ENCODE measurements at regions not wholly inside any gene's neighbourhood (a gene's known extent, or its start where the extent isn't known, plus 50 kb on each side); places are given as distances from the start of the nearest gene placed in this dataset.
"Not testable (repeated sequence)": the region's sequence is repeated elsewhere in the genome, so short reads cannot be mapped to it uniquely, and the experiment has no call there.

DNA sequence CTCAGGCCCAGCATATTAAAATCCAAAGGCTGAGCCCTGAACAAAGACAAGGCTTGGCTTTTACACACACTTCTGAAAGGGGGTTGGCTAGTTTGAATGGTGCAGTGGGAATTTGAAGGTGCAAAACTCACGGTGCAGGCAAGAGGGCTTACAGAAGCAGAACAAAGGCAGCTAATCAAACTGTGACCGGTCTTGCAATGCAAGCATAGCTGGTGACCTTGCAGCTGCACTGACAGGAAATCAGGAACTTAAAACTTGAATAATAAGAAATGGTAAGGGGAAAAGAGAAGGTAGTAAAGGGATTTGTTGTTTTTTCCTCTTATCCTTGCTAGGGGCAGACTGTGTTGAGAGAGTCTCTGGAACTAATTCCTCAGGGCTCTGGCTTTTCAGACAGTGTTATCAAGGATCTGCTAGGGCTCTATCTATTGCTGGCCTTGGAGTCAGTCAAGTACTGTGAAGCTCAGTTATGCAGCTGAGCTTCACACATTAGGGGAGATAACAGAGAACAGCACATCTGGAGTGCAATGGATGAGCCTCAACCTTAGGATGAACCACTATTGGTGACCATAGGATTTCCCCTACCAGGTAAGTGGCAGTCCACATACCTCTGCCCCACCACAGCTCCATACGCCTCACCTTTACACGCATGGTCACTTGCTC is 97.6 kb downstream of the PPIAL4G start:
- no peak for DNase-seq

GRCh38 chr1:148383966-148384365 is 99.1 kb downstream of the PPIAL4G start:
- no peak for DNase-seq

- DNase-seq, result no peak
These were observed 103.4 kb downstream of the PPIAL4G start for GRCh38 chr1:148379697-148380096.

- DNase-seq, result no peak
These were observed 104.0 kb downstream of the PPIAL4G start for GRCh38 chr1:148379170-148379500.

DNA sequence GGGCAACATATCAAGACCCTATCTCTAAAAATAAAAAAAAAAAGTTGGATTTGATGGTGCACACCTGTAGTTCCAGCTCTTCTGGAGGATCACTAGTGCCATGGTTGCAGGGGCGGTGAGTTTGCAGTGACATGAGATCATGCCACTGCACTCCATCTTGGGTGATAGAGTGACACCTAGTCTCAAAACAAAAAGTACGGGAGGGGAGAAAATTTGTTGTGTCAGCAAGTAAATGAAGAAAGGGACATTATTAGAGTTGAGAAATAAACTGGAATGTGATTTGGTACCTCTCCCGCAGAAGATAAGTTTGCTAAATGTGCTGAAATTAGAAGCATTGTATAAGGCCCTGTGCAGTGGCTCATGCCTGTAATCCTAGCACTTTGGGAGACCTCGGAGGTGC is 105.1 kb downstream of the PPIAL4G start:
- not testable (repeated sequence) for DNase-seq

- not testable (repeated sequence) for DNase-seq
These were observed 106.1 kb downstream of the PPIAL4G start for GRCh38 chr1:148377045-148377444.

DNA sequence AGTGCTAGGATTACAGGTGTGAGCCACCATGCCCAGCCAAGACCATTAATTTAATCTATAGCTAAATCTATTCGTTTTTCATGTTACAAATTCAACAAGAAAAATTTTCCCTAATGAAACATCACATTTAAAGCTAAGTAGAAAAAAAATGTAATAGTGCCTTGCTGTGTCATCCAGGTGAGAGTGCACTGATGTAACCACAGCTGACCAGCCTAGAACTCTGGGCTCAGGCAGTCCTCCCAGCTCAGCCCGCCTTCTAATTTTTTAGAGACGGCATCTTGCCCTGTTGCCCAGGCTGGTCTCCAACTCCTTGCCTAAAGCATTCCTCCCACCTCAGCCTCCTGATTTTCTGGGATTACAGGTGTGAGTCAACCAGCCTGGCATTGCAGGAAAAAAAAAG is 109.0 kb downstream of the PPIAL4G start:
- DNase-seq, result no peak

- DNase-seq, result no peak
These were observed 109.7 kb downstream of the PPIAL4G start for GRCh38 chr1:148373192-148373925.

- DNase-seq, result no peak
These were observed 110.4 kb downstream of the PPIAL4G start for GRCh38 chr1:148372731-148373130.

DNA sequence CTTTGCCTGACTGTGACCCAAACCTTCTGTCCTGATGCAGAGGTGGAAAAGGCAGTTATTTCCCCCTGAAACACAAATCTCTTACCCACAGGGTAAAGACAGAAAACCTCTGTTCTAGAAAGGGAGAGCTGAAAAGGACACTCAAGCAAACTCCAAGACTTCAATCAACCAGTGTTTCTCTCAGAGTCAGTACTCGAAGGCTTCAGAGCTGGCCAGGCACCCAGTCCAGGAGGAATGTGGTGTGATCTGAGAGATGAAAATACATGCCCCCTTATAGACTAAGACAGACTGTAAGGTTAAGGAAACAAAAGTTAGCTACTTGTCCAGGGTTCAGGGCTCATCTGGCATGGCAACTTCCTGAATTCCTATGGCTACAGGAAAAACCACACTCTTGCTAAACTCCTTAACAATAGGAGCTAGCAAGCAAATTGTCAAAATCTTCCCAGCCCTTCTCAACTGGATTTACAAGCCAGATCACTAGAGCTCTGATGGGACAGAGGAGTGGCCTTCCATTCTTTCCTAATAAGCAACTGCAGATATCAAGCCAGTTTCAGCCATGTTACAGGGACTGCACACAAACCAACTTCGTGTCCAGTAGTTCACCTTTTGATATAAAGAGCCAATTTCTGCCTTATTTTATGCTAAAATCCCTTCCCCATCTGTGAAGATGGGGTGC is 110.9 kb downstream of the PPIAL4G start:
- not testable (repeated sequence) for DNase-seq

GRCh38 chr1:148371551-148371994 is 111.5 kb downstream of the PPIAL4G start:
- DNase-seq, result peak; percentile 56

DNA sequence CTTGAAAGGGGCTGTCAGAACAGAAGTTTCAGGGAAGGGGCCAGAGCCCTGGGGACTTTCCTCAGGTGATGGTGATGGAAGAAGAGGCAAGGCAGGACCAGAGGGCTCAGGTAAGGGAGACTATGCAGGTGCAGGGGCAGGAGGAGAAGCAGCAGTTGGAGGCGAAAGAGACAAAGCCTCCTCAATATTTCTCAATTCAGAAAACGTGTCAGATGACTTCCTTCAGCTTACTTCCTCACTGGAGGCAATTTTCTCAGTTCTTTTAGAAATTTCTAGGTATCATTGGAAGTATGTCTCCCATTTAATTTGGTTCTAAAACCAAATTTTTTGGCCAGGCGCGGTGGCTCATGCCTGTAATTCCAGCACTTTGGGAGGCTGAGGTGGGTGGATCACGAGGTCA is 112.4 kb downstream of the PPIAL4G start:
- DNase-seq, result not testable (repeated sequence)

DNA sequence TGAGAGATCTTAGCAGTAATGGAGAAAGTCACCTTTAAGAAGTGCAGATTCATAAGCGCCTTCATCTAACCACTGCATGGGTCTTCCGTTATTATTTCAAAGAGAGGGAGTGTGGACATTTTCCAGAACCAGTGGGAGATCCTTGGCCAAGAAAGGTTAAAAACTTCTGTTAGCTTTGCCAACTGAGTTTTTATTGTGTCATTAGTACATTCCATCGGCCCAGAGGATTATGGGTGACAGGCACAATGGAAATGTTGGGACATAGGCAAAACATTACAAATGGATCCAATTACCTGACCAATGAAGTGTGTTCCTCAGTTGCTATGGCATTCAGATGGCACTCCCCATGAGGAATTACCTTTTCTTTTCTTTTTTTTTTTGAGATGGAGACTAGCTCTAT is 115.5 kb downstream of the PPIAL4G start:
- DNase-seq, result no peak

- not testable (repeated sequence) for DNase-seq
These were observed 116.9 kb downstream of the PPIAL4G start for GRCh38 chr1:148366136-148366753.

- DNase-seq, result not testable (repeated sequence)
These were observed 118.0 kb downstream of the PPIAL4G start for GRCh38 chr1:148365151-148365550.

DNA sequence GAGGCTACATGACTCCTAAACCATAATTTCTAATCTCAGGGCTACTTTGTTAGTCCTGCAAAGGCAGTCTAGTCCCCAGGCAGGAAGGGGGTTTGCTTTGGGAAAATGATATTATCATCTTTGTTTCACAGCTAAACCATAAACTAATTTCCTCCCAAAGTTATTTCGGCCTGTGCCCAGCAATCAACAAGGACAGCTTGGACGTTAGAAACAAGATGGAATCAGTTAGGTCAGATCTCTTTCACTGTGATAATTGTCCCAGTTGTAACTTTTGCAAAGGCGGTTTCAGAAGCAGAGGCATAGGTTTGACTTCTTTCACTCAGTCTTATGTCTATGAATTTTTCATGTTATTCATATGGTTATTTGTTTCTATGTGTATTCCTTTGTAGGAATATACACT is 119.1 kb downstream of the PPIAL4G start:
- DNase-seq, result not testable (repeated sequence)

GRCh38 chr1:148363439-148363810 is 119.7 kb downstream of the PPIAL4G start:
- no peak for DNase-seq

DNA sequence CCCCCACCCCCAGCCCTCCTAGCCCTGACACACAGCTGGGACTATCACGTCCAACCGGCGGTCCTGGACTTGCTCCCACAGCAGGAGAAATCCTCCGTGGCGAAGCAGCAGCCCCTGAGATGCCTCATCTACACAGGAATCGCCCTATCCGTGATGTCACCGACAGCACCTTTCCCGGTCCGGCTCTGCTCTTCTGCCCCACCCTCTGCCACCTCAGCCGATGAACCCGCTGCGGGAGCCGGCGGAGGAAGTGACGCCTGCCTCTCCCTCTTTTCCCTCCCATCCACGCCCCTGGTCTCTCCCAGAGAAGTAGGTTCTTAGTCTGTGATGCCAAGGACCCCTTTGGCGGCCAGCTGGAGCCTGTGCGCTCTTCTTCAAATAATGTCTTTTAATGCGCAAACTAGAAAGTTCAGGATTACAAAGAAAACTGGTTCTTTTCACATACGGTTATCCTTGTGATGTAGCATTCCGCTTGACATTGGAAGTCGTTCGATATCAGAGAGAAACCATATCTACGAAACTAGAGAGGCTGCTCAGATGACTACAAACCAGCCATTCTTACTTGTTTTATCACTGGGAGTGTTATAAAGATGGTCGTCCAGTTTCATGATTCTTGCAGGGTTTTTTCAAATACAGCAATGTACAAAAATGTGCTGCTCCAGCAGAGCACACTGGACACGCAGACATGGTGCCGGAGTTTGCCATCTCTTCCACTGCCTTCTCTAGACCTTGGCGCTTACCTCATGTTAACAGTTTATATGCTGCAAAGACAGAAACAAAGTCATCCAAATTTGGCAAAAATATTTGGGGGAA is 120.3 kb downstream of the PPIAL4G start:
- DNase-seq, result peak; percentile 53

GRCh38 chr1:148362216-148362611 is 120.9 kb downstream of the PPIAL4G start:
- DNase-seq, result no peak

DNA sequence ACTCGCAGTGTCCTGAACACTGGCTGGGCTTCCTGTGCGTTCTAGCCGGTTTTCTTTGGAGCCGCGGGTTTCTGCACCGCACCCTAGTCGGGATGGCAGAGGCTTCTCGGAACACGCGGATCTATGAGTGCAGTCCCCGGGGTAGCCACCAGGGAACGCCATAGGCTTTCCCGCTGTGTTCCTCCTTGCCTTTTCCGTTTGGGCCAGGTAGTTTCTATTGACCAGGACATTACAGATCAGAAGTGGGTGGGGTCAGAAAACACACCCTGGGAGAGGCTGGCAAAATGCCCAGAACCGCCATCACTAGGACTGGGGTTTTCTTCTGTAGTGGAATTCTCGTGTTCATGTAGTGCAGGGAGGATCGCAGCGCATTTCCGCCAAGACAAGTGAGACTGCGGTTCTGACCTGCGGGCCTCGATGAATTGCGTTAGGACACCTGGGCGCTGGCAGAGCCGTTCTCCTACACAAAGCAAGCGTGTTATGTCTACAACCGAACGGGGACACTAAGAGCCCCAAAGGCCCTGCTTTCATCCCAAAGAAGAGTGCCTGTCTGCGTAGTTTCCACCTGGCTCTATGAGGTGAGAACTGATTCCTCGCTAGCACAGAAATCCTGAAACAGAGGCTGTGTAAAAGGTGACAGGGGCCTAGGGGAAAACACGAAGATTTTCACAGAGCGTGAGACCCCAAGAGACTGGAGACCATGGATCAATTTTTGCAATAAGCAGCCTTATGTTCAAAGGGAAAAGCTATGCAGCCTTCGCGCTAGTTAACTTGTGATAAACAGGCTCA is 121.5 kb downstream of the PPIAL4G start:
- DNase-seq, result peak; percentile 44

DNA sequence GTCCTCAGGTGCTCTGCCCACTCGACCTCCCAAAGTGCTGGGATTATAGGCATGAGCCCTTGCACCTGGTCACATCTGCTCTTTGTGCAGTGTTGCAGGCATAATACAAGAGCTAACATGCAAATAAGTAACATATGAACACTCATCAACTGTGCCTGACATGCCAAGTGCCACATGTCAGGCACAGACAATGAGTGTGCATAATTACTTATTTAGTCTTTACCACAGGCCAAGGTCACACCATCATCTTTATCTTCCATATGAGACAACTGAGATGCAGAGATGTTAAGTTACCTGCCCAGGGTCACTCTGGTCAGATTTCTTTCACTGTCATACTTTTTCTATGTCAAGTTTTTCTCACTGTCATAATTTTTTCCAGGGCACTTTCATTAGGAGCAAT is 126.1 kb downstream of the PPIAL4G start:
- DNase-seq, result no peak

DNA sequence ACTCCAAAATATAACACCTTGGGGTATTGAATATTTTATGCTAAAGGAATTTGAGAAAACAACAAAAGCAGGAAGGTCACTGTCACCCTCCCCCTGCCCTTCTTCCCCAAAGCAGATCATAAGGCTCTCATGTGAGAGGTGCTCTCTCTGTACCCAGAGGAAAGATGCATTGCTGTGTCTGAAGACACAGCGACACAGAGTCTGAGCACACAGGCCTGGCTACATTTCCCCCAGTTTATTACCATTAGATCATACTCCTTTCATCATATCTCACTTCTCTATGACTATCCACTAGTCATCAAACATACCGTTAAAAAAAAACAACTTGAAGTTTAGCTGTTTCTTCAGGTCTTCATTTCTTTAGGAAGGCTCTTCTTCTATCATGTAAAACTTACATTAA is 127.1 kb downstream of the PPIAL4G start:
- DNase-seq, result no peak
